Neural cell (in vitro differentiated cells): ENCODE measurements at regions not wholly inside any gene's neighbourhood (a gene's known extent, or its start where the extent isn't known, plus 50 kb on each side); places are given as distances from the start of the nearest gene placed in this dataset.

Experiments used
- EZH2 ChIP-seq: fragments of 200-600, 300-800 bp; shearing (Covaris generic), sonication (generic); IDR thresholded peaks from 2 replicates; pipeline ENCODE4 v1.6.1; 2014; ENCODE audit warnings: antibody characterized with exemption, low read length, borderline replicate concordance, mild to moderate bottlenecking; ENCODE audit not compliant: insufficient read depth, poor library complexity, severe bottlenecking
- POLR2AphosphoS5 ChIP-seq: IDR thresholded peaks from 2 replicates; pipeline ENCODE4 v1.6.1; 2012
- RAD21 ChIP-seq: fragments of 450-650 bp; conservative IDR thresholded peaks from 2 replicates; pipeline ENCODE4 v1.6.1; 2014; ENCODE audit warnings: antibody characterized with exemption, mild to moderate bottlenecking, moderate library complexity
- REST ChIP-seq: IDR thresholded peaks from 2 replicates; pipeline ENCODE4 v1.6.1; 2012; ENCODE audit warnings: borderline replicate concordance
- SMC3 ChIP-seq: fragments of 450-650 bp; conservative IDR thresholded peaks from 2 replicates; pipeline ENCODE4 v1.6.1; 2014; ENCODE audit warnings: antibody characterized with exemption, mild to moderate bottlenecking, moderate library complexity; ENCODE audit not compliant: poor library complexity
- TF ChIP-seq, protein P1 (sequence below): fragments of 450-650 bp; IDR thresholded peaks from 2 replicates; pipeline ENCODE4 v1.5.1; 2014; ENCODE audit warnings: antibody characterized with exemption, mild to moderate bottlenecking, moderate library complexity; ENCODE audit not compliant: poor library complexity, severe bottlenecking

DNA sequence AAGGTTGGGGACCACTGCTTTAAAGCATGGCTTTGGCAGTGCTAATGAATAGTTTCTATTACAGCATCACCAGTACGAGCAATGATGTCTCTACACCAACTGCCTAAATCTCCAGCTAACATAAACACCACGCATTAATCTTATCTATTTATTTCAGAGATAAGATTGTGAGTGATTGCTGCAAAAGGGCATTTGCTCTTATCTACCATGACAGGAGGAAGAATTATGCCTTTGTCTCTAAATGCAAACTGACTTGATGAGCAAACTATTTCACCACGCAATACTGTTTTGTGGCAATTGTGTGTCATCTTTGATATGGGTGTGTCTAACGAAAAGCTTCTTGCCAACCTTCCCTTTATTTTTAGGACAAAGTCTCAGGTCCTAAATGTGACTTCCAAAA is 684.9 kb downstream of the SORCS1 start:
- TF ChIP-seq, protein P1, sequence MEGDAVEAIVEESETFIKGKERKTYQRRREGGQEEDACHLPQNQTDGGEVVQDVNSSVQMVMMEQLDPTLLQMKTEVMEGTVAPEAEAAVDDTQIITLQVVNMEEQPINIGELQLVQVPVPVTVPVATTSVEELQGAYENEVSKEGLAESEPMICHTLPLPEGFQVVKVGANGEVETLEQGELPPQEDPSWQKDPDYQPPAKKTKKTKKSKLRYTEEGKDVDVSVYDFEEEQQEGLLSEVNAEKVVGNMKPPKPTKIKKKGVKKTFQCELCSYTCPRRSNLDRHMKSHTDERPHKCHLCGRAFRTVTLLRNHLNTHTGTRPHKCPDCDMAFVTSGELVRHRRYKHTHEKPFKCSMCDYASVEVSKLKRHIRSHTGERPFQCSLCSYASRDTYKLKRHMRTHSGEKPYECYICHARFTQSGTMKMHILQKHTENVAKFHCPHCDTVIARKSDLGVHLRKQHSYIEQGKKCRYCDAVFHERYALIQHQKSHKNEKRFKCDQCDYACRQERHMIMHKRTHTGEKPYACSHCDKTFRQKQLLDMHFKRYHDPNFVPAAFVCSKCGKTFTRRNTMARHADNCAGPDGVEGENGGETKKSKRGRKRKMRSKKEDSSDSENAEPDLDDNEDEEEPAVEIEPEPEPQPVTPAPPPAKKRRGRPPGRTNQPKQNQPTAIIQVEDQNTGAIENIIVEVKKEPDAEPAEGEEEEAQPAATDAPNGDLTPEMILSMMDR, result no peak
- TF ChIP-seq POLR2AphosphoS5 (no peak), EZH2 (no peak), SMC3 (no peak), RAD21 (no peak), REST (no peak)
